Endothelial cell of umbilical vein (primary cell): ENCODE measurements at regions not wholly inside any gene's neighbourhood (a gene's known extent, or its start where the extent isn't known, plus 50 kb on each side); places are given as distances from the start of the nearest gene placed in this dataset.
"Not testable (repeated sequence)": the region's sequence is repeated elsewhere in the genome, so short reads cannot be mapped to it uniquely, and the experiment has no call there.

Source experiments
- BruUV-seq: library from RNA; stranded (reverse); fragments of 400-500 nt; replicated peaks from 2 replicates; lab custom pipeline; 2021; lab: Mats Ljungman, UMichigan
- CTCF ChIA-PET: fragments of 300-600, 350-600 bp; sonication (Branson Sonifier 250); formaldehyde crosslinking; loops from one replicate; lab custom pipeline; 2021; ENCODE audit warnings: antibody characterized with exemption, inconsistent platforms; lab: Charles Lee
- POLR2A ChIA-PET: fragments of 300-600, 350-600 bp; sonication (Branson Sonifier 250); formaldehyde crosslinking; loops from one replicate; lab custom pipeline; 2021; ENCODE audit warnings: antibody characterized with exemption, inconsistent platforms; lab: Charles Lee
- DNase-seq: peaks from one replicate; pipeline ENCODE4 v3.0.0-alpha.2; 2011; ENCODE audit warnings: low read depth, low spot score
- FAIRE-seq: peaks from 2 replicates; lab custom pipeline; 2011; peaks lifted over from hg19 to GRCh38; lab: Jason Lieb, UNC
- H2AFZ ChIP-seq: 2 replicates; pipeline ENCODE4 v1.6.0; 2012; ENCODE audit warnings: low read depth, low read length, control low read depth, inconsistent platforms
- H3K27ac ChIP-seq: 2 replicates; pipeline ENCODE4 v1.5.1; 2011; ENCODE audit warnings: low read depth, mild to moderate bottlenecking, control low read depth, low read length, moderate library complexity; ENCODE audit not compliant: insufficient read depth
- H3K27me3 ChIP-seq, 2 experiments: 2 replicates each; pipeline versions ENCODE4 v1.6.0 to v1.6.1; 2011; ENCODE audit warnings: low read length in 2 of 2, mixed read lengths in 1 of 2; ENCODE audit not compliant: control insufficient read depth in 2 of 2, insufficient read depth in 2 of 2
- H3K36me3 ChIP-seq, 2 experiments: 2 replicates in 1 of 2; 3 replicates in 1 of 2; pipeline ENCODE4 v1.5.1; 2011; ENCODE audit warnings: low read length in 2 of 2, mild to moderate bottlenecking in 1 of 2, moderate library complexity in 1 of 2; ENCODE audit not compliant: control insufficient read depth in 2 of 2, insufficient read depth in 2 of 2; ENCODE audit errors: extremely low read depth in 1 of 2
- H3K4me1 ChIP-seq: 3 replicates; pipeline ENCODE4 v1.5.1; 2011; ENCODE audit warnings: mild to moderate bottlenecking, low read length; ENCODE audit not compliant: control insufficient read depth, insufficient read depth; ENCODE audit errors: extremely low read depth
- H3K4me2 ChIP-seq: 2 replicates; pipeline ENCODE4 v1.6.1; 2011; ENCODE audit warnings: low read length, control low read depth, mixed read lengths; ENCODE audit not compliant: insufficient read depth
- H3K4me3 ChIP-seq, 3 experiments: fragments of 200-600 bp in 1 of 3; sonication (generic), shearing (Covaris generic) in 1 of 3; replicated peaks in 1 of 3; 2 replicates each; pipeline ENCODE4 v1.5.1; 2011 to 2016; ENCODE audit warnings: control low read depth in 3 of 3, low read length in 3 of 3, mild to moderate bottlenecking in 2 of 3, inconsistent platforms in 1 of 3, low read depth in 1 of 3, moderate library complexity in 1 of 3; ENCODE audit not compliant: insufficient read depth in 1 of 3
- H3K79me2 ChIP-seq: 2 replicates; pipeline ENCODE4 v1.6.0; 2012; ENCODE audit warnings: low read length, inconsistent platforms; ENCODE audit not compliant: control insufficient read depth, insufficient read depth
- H3K9ac ChIP-seq: replicated peaks from 2 replicates; pipeline ENCODE3; 2011; ENCODE audit warnings: low read length, control low read depth; ENCODE audit not compliant: insufficient read depth; ENCODE audit errors: extremely low read depth
- H3K9me1 ChIP-seq: replicated peaks from 3 replicates; pipeline ENCODE4 v1.6.0; 2011; ENCODE audit warnings: mild to moderate bottlenecking, low read length; ENCODE audit not compliant: control insufficient read depth, insufficient read depth; ENCODE audit errors: extremely low read depth
- H3K9me3 ChIP-seq: replicated peaks from 2 replicates; pipeline ENCODE4 v1.5.1; 2012; ENCODE audit warnings: low read length, inconsistent platforms; ENCODE audit not compliant: control insufficient read depth, insufficient read depth
- H4K20me1 ChIP-seq: replicated peaks from 2 replicates; pipeline ENCODE3; 2011; ENCODE audit warnings: mild to moderate bottlenecking, low read length; ENCODE audit not compliant: control insufficient read depth, insufficient read depth; ENCODE audit errors: extremely low read depth
- CTCF ChIP-seq, 2 donors: IDR thresholded peaks; 1 replicate in 1 of 2; 2 replicates in 1 of 2; pipeline ENCODE4 v1.5.1; 2011; ENCODE audit warnings: low read length in 2 of 2, mild to moderate bottlenecking in 2 of 2, moderate library complexity in 2 of 2, control low read depth in 1 of 2, inconsistent platforms in 1 of 2, low read depth in 1 of 2; ENCODE audit not compliant: insufficient read depth in 1 of 2; ENCODE audit errors: extremely low read depth in 1 of 2
- EZH2 ChIP-seq: IDR thresholded peaks from 2 replicates; pipeline ENCODE4 v1.6.1; 2012; ENCODE audit warnings: borderline replicate concordance, low read depth, mild to moderate bottlenecking, moderate library complexity, low read length, inconsistent platforms; ENCODE audit not compliant: severe bottlenecking
- FOS ChIP-seq: IDR thresholded peaks from 2 replicates; pipeline ENCODE4 v1.6.1; 2011; ENCODE audit warnings: mild to moderate bottlenecking, low read length, moderate library complexity, borderline replicate concordance; ENCODE audit not compliant: insufficient read depth
- GATA2 ChIP-seq: IDR thresholded peaks from 2 replicates; pipeline ENCODE4 v1.7.0; 2011; ENCODE audit warnings: low read depth, mild to moderate bottlenecking, moderate library complexity, mixed read lengths, low read length; ENCODE audit not compliant: insufficient read length, insufficient read depth
- JUN ChIP-seq: IDR thresholded peaks from 2 replicates; pipeline ENCODE4 v1.6.1; 2011; ENCODE audit warnings: borderline replicate concordance, low read depth; ENCODE audit not compliant: insufficient read length, insufficient read depth
- MAX ChIP-seq: IDR thresholded peaks from 2 replicates; pipeline ENCODE4 v1.6.1; 2011; ENCODE audit not compliant: insufficient read depth, insufficient read length
- MYC ChIP-seq: IDR thresholded peaks from one replicate; pipeline ENCODE4 v1.6.1; 2011; ENCODE audit warnings: mild to moderate bottlenecking, low read depth, low read length
- POLR2A ChIP-seq: IDR thresholded peaks from 2 replicates; pipeline ENCODE4 v1.6.1; 2012; ENCODE audit warnings: low read depth, mild to moderate bottlenecking, control low read depth, low read length
- POLR2AphosphoS5 ChIP-seq: IDR thresholded peaks from 2 replicates; pipeline ENCODE4 v1.6.1; 2012; ENCODE audit warnings: low read depth, mild to moderate bottlenecking, control low read depth, low read length, moderate library complexity; ENCODE audit not compliant: insufficient read depth
- dilution Hi-C: fragments of 300-500 bp; cut with MboI; formaldehyde crosslinking; loops from one replicate; pipeline ENCODE4 v1.15.0; 2019; ENCODE audit warnings: low sequenced_read_pairs; ENCODE audit not compliant: extremely low pct_ligation_motif_present
- intact Hi-C: fragments of 100-400 bp; cut with micrococcal nuclease; formaldehyde crosslinking; loops from one replicate; pipeline ENCODE4 v1.10.0; 2022

GRCh38 chr9:136599074-136599531 is 53.3 kb upstream of the NOTCH1 start:
- Histone ChIP-seq H3K4me1 (peaks cover 2% of the 10 kb centered on the region), H3K27me3 (no peaks in the 10 kb centered on the region), H4K20me1 (no peaks in the 10 kb centered on the region), H3K36me3 (no peaks in the 10 kb centered on the region), H3K9ac (no peak overlapping the region), H3K9me1 (no peaks in the 10 kb centered on the region), H3K4me2 (no peak overlapping the region), H3K9me3 (no peaks in the 10 kb centered on the region), H3K79me2 (no peaks in the 10 kb centered on the region), H3K4me3 (no peak overlapping the region), H2AFZ (no peak overlapping the region), H3K27ac (no peak overlapping the region)
- ChIA-PET CTCF (no interaction called here), POLR2A (no interaction called here)
- BruUV-seq, result no TSS peak
- DNase-seq (no peak), FAIRE-seq (no peak)
- TF ChIP-seq EZH2 (no peak), CTCF (IDR thresholded peaks at IDR 0.05; ENCODE audit: extremely low read depth in 1 of 2, insufficient read depth in 1 of 2, low read depth in 1 of 2, low read length in 2 of 2) (no peak), GATA2 (no peak), FOS (no peak), MYC (no peak), POLR2A (no peak), JUN (no peak), MAX (no peak), POLR2AphosphoS5 (no peak)
- dilution Hi-C loops, result no loop called here
- intact Hi-C loops, result no loop called here

GRCh38 chr9:136598390-136599073 is 52.7 kb upstream of the NOTCH1 start:
- BruUV-seq, H2AFZ ChIP-seq, H3K27ac ChIP-seq, CTCF ChIA-PET, H3K9me3 ChIP-seq, DNase-seq, H3K9ac ChIP-seq, H3K4me2 ChIP-seq, H3K4me3 ChIP-seq, H3K4me1 ChIP-seq, intact Hi-C loops, H3K36me3 ChIP-seq, H4K20me1 ChIP-seq, dilution Hi-C loops, FAIRE-seq, H3K79me2 ChIP-seq, H3K27me3 ChIP-seq, POLR2A ChIA-PET, H3K9me1 ChIP-seq: not testable (repeated sequence)
